Skin of body (tissue), 1 donor: ENCODE measurements at regions not wholly inside any gene's neighbourhood (a gene's known extent, or its start where the extent isn't known, plus 50 kb on each side); places are given as distances from the start of the nearest gene placed in this dataset.

ENCODE experiments used
- DNase-seq: peaks from one replicate; lab custom pipeline; 2025; lab: John Stamatoyannopoulos, UW

- DNase-seq = no peak
These were observed 79.4 kb upstream of the IFNE start for GRCh38 chr9:21561502-21561901.

DNA sequence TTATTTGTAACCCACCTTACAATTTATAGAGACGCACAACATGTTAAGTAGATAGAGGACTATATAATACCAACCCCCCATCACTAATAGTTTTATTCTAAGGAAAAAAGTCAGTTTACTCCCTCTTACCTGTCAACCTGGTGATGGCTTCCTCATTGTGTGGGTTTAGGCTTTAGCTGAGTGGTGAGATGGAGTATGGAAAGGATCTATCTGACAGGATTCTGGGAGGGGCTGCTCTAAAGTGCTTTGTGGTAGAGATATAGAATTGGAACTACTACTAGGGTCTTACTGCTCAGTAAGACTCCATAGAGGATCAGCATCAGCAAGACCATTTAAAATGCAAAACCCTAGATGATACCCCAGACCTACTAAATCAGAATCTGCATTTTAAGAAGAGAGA lies 82.1 kb upstream of the IFNE start:
- DNase-seq = no peak

GRCh38 chr9:21565155-21565554 lies 83.0 kb upstream of the IFNE start:
- no peak for DNase-seq

- no peak for DNase-seq
These were observed 85.8 kb upstream of the IFNE start for GRCh38 chr9:21567926-21568325.

GRCh38 chr9:21568484-21568883 lies 86.4 kb upstream of the IFNE start:
- no peak for DNase-seq

GRCh38 chr9:21569721-21570120 lies 87.6 kb upstream of the IFNE start:
- DNase-seq = no peak

DNA sequence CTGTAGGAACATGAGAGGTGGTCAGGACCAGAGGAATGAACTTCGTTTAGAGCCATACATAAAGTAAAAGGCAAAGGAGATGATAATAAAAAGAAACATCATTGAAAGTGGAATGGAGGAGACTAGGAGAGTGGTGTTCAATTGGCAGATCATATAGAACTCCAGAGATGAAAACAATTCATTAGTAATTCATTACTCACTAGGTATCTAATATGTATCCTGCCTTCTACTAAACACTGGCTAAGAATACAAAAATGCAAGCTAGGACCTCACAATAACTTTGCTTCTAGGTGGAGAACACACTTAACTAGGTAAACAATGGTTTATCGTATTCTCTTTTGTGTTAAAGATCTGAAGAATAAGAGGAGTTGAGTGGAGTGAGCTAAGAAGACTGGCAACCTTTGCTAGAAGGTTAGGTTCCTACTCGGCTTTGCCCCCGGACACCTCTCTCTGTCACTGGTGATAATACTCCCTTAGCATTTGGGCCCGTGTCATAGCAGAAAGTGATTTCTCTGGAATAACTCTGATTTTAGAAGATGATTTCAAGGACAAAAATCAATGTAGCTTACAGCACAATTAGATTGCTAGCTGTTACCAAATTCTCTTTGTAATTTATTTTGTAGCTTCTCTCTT lies 88.6 kb upstream of the IFNE start:
- DNase-seq = no peak

- no peak for DNase-seq
These were observed 92.1 kb upstream of the IFNE start for GRCh38 chr9:21574261-21574660.

- no peak for DNase-seq
These were observed 94.4 kb upstream of the IFNE start for GRCh38 chr9:21576331-21577189.

- DNase-seq = no peak
These were observed 97.1 kb upstream of the IFNE start for GRCh38 chr9:21579247-21579671.

- DNase-seq = no peak
These were observed 97.6 kb upstream of the IFNE start for GRCh38 chr9:21579743-21580142.

DNA sequence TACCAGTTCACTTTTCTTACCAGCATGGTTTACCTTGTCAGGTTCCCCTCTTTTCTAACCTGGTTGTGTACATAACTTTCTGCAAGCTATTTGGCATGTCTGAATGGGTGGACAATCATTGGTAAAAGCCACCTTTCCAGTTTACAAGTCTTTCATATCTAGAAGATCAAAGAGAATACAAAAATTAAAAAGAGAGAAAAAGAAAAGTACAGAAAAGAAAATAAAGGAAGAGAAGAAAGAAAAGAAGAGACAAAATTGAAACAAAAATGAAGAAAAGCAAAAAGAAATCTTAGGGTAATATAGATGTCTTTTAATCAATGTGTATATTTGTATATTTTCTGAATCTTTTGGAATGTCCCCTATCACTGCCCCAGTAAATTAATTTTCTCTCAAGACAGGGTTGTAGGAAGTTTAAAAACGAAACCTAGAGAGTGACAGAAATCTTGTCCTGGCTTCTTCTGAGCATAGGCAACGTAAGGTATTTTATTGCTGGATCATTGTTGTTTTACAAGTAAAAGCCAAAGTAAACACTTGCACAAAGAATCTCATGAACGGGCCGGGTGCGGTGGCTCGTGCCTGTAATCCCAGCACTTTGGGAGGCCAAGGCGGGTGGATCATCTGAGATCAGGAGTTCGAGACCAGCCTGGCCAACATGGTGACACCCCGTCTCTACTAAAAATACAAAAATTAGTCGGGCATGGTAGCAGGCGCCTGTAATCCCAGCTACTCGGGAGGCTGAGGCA lies 98.7 kb upstream of the IFNE start:
- DNase-seq = no peak

DNA sequence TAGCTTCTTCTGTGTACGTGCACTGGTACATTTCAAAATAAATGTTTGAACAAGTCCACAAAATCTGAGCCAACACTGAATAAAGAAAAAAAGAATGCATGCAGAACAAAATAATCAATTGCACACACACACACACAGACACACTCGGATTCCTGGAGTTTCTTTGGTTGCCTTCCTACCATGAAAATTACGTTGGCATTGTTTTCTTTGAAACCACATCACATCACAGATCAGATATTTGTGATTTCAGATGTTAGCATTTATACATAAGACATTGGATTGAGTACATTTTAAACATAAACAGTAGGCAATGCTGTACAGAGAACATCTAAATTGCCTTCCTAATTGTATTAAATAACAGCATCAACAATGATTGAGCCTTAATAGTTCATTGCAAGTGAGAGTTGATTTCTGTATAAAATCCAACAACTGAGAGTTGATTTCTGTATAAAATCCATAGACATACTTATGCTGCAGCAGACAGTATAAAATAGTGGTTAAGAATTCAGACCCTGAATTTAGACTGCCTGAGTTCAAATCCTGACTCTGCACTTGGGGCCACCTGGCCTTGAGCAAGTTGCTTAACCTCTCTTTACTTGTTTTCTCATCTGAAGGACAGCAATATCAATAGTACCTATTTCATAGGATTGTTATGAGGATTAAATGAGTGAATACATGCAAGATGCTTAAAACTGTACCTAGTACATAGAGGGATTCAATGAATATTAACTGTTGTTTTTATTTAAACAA lies 101.7 kb upstream of the IFNE start:
- no peak for DNase-seq

DNA sequence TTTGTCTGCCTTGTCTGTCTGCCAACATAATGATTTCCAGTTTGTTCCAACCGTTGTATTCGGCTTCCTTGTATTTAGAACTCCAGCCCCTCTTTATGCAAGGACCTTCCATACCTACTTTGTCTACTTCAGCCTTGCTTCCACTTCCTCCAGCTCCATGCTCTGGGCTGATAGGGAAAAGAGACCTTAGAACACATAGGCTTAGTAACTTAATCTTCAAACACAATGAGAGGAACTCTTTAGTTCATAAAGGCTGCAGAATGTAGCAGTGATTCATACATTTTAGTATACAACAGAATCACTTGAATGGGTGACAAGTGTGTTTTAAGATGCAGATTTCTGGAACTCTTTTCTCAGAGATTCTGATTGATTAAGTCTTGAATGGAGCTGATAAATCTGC lies 102.8 kb upstream of the IFNE start:
- no peak for DNase-seq

- DNase-seq = no peak
These were observed 103.9 kb upstream of the IFNE start for GRCh38 chr9:21585756-21586752.

DNA sequence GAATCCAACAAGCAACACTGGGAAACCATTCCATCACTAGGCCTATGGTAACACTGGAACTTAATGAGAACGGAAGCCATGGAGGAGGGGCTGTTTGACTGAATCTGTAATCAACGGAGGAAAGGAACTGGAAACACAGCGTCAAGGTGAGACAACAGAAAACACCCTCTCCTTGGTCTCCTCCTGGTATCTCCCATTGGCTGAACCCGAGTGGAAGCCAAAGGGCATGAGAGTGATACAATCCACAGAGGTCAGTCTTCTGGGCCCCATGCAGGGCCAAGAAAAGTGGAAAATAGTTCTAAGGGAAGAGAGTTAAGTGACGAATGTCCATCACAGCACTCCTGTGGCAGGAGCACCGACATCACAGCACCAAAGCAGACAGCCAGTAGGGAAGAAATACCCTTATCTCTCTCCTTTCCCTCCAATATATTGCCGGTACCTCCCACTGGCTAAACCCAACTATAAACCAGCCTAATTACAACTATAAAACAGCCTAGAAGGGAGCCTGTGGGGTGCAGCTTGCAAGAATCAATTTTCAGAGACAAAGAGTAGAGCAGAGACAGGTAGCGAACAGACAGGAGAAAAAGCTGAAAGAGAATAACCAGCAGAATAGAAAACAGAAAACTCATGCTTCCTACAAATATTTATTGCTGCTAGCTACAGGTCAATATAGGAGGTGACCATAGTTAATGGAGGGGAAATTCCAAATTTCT lies 107.4 kb upstream of the IFNE start:
- DNase-seq = no peak

- no peak for DNase-seq
These were observed 108.2 kb upstream of the IFNE start for GRCh38 chr9:21590058-21590996.

- no peak for DNase-seq
These were observed 109.3 kb upstream of the IFNE start for GRCh38 chr9:21591221-21592062.
